K562 (cell line): ENCODE measurements at regions not wholly inside any gene's neighbourhood (a gene's known extent, or its start where the extent isn't known, plus 50 kb on each side); places are given as distances from the start of the nearest gene placed in this dataset.

Experiments used
- ATAC-seq: fragments of 200-7000 bp; cut with Tn5 transposase; 3 replicates; pipeline ENCODE4 v1.9.1; 2020; ENCODE audit warnings: moderate library complexity
- BruUV-seq: library from RNA; stranded (reverse); fragments of 400-500 nt; replicated peaks from 2 replicates; lab custom pipeline; 2021; lab: Mats Ljungman, UMichigan
- CTCF ChIA-PET: fragments of 300-600 bp; formaldehyde crosslinking; extraction: SDS; loops from one replicate; lab custom pipeline; 2021; ENCODE audit warnings: low intra/inter-chr PET ratio; lab: Yijun Ruan, JAX
- POLR2A ChIA-PET: fragments of 300-600, 350-650 bp; sonication (Branson Sonifier 250); formaldehyde crosslinking; extraction: SDS; loops from one replicate; lab custom pipeline; 2021; ENCODE audit warnings: antibody characterized with exemption, inconsistent platforms; lab: Yijun Ruan, JAX
- DNase-seq, 4 experiments: peaks; one replicate each; pipeline versions ENCODE4 v3.0.0 to v3.0.0-alpha.2; 2011 to 2018; ENCODE audit warnings: low spot score in 3 of 4, mixed read lengths in 3 of 4; ENCODE audit errors: extremely low read depth in 1 of 4
- FAIRE-seq: peaks from 2 replicates; lab custom pipeline; 2011; peaks lifted over from hg19 to GRCh38; lab: Jason Lieb, UNC
- H2AFZ ChIP-seq: 2 replicates; pipeline ENCODE4 v1.6.0; 2011; ENCODE audit warnings: low read depth, low read length, control low read depth, inconsistent platforms
- H3K27ac ChIP-seq: fragments of 200-600 bp; 3 replicates; pipeline ENCODE4 v1.8.0; 2011; ENCODE audit warnings: low read depth, mild to moderate bottlenecking, control low read depth, inconsistent platforms, low read length, moderate library complexity, mixed read lengths; ENCODE audit errors: extremely low read depth
- H3K27me3 ChIP-seq, 2 experiments: fragments of 300-600 bp in 1 of 2; 2 replicates in 1 of 2; 3 replicates in 1 of 2; pipeline versions ENCODE4 v1.6.0 to v1.8.0; 2011; ENCODE audit warnings: inconsistent platforms in 2 of 2, low read length in 2 of 2, mild to moderate bottlenecking in 1 of 2, mixed read lengths in 1 of 2, moderate library complexity in 1 of 2; ENCODE audit not compliant: control insufficient read depth in 2 of 2, insufficient read depth in 2 of 2
- H3K36me3 ChIP-seq: fragments of 300-600 bp; 3 replicates; pipeline ENCODE4 v1.8.0; 2011; ENCODE audit warnings: mild to moderate bottlenecking, low read length, inconsistent platforms; ENCODE audit not compliant: control insufficient read depth, insufficient read depth
- H3K4me1 ChIP-seq, 2 experiments: fragments of 200-600 bp in 1 of 2; replicated peaks in 1 of 2; 2 replicates in 1 of 2; 3 replicates in 1 of 2; pipeline versions ENCODE4 v1.5.1 to v1.8.0; 2011; ENCODE audit warnings: inconsistent platforms in 2 of 2, low read length in 2 of 2, mild to moderate bottlenecking in 1 of 2, mixed read lengths in 1 of 2, moderate library complexity in 1 of 2; ENCODE audit not compliant: control insufficient read depth in 2 of 2, insufficient read depth in 2 of 2
- H3K4me2 ChIP-seq: 2 replicates; pipeline ENCODE4 v1.6.1; 2011; ENCODE audit warnings: low read length, control low read depth, inconsistent platforms, mixed read lengths; ENCODE audit not compliant: insufficient read depth
- H3K4me3 ChIP-seq: fragments of 200-600 bp; sonication (generic), shearing (Covaris generic); 2 replicates; pipeline ENCODE4 v1.5.1; 2016; ENCODE audit warnings: control low read depth, inconsistent platforms
- H3K79me2 ChIP-seq: fragments of 200-600 bp; 3 replicates; pipeline ENCODE4 v1.8.0; 2011; ENCODE audit warnings: low read length, inconsistent platforms; ENCODE audit not compliant: control insufficient read depth, insufficient read depth
- H3K9ac ChIP-seq, 2 experiments: 2 replicates each; pipeline versions ENCODE4 v1.6.0 to v1.6.1; 2011; ENCODE audit warnings: low read depth in 2 of 2, low read length in 2 of 2, control low read depth in 1 of 2, inconsistent platforms in 1 of 2, mild to moderate bottlenecking in 1 of 2, mixed read lengths in 1 of 2; ENCODE audit not compliant: insufficient read depth in 1 of 2
- H3K9me1 ChIP-seq: one replicate; pipeline ENCODE4 v1.6.0; 2011; ENCODE audit warnings: inconsistent platforms, mild to moderate bottlenecking, low read length, moderate library complexity; ENCODE audit not compliant: control insufficient read depth, insufficient read depth
- H3K9me3 ChIP-seq: replicated peaks from 2 replicates; pipeline ENCODE4 v1.5.1; 2011; ENCODE audit warnings: low read depth, low read length, inconsistent platforms; ENCODE audit not compliant: control insufficient read depth, insufficient read depth
- H4K20me1 ChIP-seq: replicated peaks from 2 replicates; pipeline ENCODE4 v1.6.1; 2011; ENCODE audit warnings: low read length, inconsistent platforms, mixed read lengths; ENCODE audit not compliant: control insufficient read depth, insufficient read depth
- ARID3A ChIP-seq: IDR thresholded peaks from 2 replicates; pipeline ENCODE4 v1.6.1; 2012; ENCODE audit warnings: low read depth, low read length, improper control_type of control experiment, borderline replicate concordance
- FOXM1 ChIP-seq, 2 experiments: fragments of 450-650 bp in 1 of 2; sonication (generic) in 1 of 2; formaldehyde crosslinking in 1 of 2; IDR thresholded peaks; 2 replicates each; pipeline versions ENCODE4 v1.6.1 to v1.9.0; 2017 to 2022; ENCODE audit warnings: low read depth in 2 of 2, mild to moderate bottlenecking in 2 of 2, missing genetic modification reagents in 1 of 2, moderate library complexity in 1 of 2
- HMBOX1 ChIP-seq: sonication (generic); IDR thresholded peaks from 2 replicates; pipeline ENCODE4 v1.6.1; 2016
- MXD1 ChIP-seq: fragments of 250-450 bp; sonication (Bioruptor Pico); IDR thresholded peaks from 2 replicates; pipeline ENCODE4 v1.8.0; 2021; ENCODE audit warnings: borderline replicate concordance, mild to moderate bottlenecking, moderate library complexity; ENCODE audit not compliant: poor library complexity, severe bottlenecking
- NEUROD1 ChIP-seq: fragments of 150-350 bp; IDR thresholded peaks from 2 replicates; pipeline ENCODE4 v1.6.1; 2014; ENCODE audit warnings: borderline replicate concordance, low read length, low read depth; ENCODE audit not compliant: partially characterized antibody
- PCBP1 ChIP-seq: fragments of 200-400 bp; formaldehyde crosslinking; IDR thresholded peaks from 2 replicates; pipeline ENCODE4 v1.6.1; 2018; ENCODE audit warnings: mild to moderate bottlenecking, low read depth, low read length; ENCODE audit not compliant: poor library complexity, severe bottlenecking
- POLR2AphosphoS2 ChIP-seq: IDR thresholded peaks from 2 replicates; pipeline ENCODE4 v1.6.1; 2012; ENCODE audit warnings: low read length, improper control_type of control experiment
- POLR2AphosphoS5 ChIP-seq: IDR thresholded peaks from 2 replicates; pipeline ENCODE4 v1.6.1; 2011; ENCODE audit warnings: mild to moderate bottlenecking, low read depth, low read length, moderate library complexity; ENCODE audit not compliant: control insufficient read depth, insufficient read depth
- TARDBP ChIP-seq: fragments of 450-650 bp; IDR thresholded peaks from 2 replicates; pipeline ENCODE4 v1.6.1; 2016
- USF1 ChIP-seq: sonication (generic); formaldehyde crosslinking; IDR thresholded peaks from 2 replicates; pipeline ENCODE4 v1.9.0; 2022; ENCODE audit warnings: mild to moderate bottlenecking, missing genetic modification reagents
- ZEB2 ChIP-seq: fragments of 450-650 bp; IDR thresholded peaks from 2 replicates; pipeline ENCODE4 v1.6.1; 2016
- ZNF511 ChIP-seq: sonication (generic); formaldehyde crosslinking; IDR thresholded peaks from 2 replicates; pipeline ENCODE4 v1.8.0; 2022; ENCODE audit warnings: mild to moderate bottlenecking, missing genetic modification reagents
- WGBS: fragments of 100-300 bp; shearing (Covaris generic); methylation state at CpG from one replicate; pipeline ENCODE4 v1.1.6; 2016; ENCODE audit warnings: low coverage, mixed read lengths; ENCODE audit not compliant: insufficient coverage; ENCODE audit errors: missing lambda C conversion rate; 5-methylcytosine and 5-hydroxymethylcytosine counted together
- in situ Hi-C: fragments of 300-500 bp; cut with MboI; formaldehyde crosslinking; loops from 4 replicates; pipeline ENCODE4 v1.15.0; 2018; ENCODE audit warnings: inconsistent platforms, mixed read lengths
- intact Hi-C: fragments of 100-400 bp; cut with micrococcal nuclease; formaldehyde crosslinking; loops from 2 replicates; pipeline ENCODE4 v1.14.2; 2022

GRCh38 chr16:65525707-65526106, 403.8 kb upstream of the CDH11 start:
- H4K20me1 ChIP-seq = no peaks in the 10 kb centered on the region
- no peak overlapping the region for H3K4me3 ChIP-seq
- DNase-seq (no peak), FAIRE-seq (no peak), ATAC-seq (no peak)
- no TSS peak for BruUV-seq
- POLR2A ChIA-PET = no interaction called here
- no peaks in the 10 kb centered on the region for H3K79me2 ChIP-seq
- H3K9ac ChIP-seq = no peak overlapping the region
- H3K27me3 ChIP-seq = no peaks in the 10 kb centered on the region
- no peaks in the 10 kb centered on the region for H3K9me3 ChIP-seq
- 0% methylated on average over 2 of the region's 2 CpGs for WGBS
- no peak overlapping the region for H3K27ac ChIP-seq
- CTCF ChIA-PET = no interaction called here
- no peak overlapping the region for H3K4me2 ChIP-seq
- in situ Hi-C loops = no loop called here
- H3K4me1 ChIP-seq = no peaks in the 10 kb centered on the region
- intact Hi-C loops = no loop called here
- H3K9me1 ChIP-seq = no peaks in the 10 kb centered on the region
- no peak overlapping the region for H2AFZ ChIP-seq
- no peaks in the 10 kb centered on the region for H3K36me3 ChIP-seq
- TF ChIP-seq MXD1 (CRISPR knock-in tag) = no peak
- TF ChIP-seq USF1 (CRISPR knock-in tag) = no peak
- TF ChIP-seq TARDBP = no peak
- TF ChIP-seq HMBOX1 = no peak
- no peak for TF ChIP-seq ZNF511 (CRISPR knock-in tag)
- no peak for TF ChIP-seq NEUROD1
- no peak for TF ChIP-seq POLR2AphosphoS2
- no peak for TF ChIP-seq POLR2AphosphoS5
- TF ChIP-seq PCBP1 = no peak
- TF ChIP-seq ZEB2 = no peak
- no peak for TF ChIP-seq FOXM1 (IDR thresholded peaks at IDR 0.05; ENCODE audit: low read depth)
- TF ChIP-seq FOXM1 (CRISPR knock-in tag; IDR thresholded peaks at IDR 0.05; ENCODE audit: low read depth) = no peak
- no peak for TF ChIP-seq ARID3A
